CD4-positive, alpha-beta T cell (primary cell): ENCODE measurements at regions not wholly inside any gene's neighbourhood (a gene's known extent, or its start where the extent isn't known, plus 50 kb on each side); places are given as distances from the start of the nearest gene placed in this dataset.

Experiments
- ATAC-seq: fragments of 200-7000 bp; cut with Tn5 transposase; one replicate; pipeline ENCODE4 v1.10.0; 2022; ENCODE audit warnings: mild to moderate bottlenecking; ENCODE audit not compliant: poor library complexity
- CTCF ChIA-PET: fragments of 350-600 bp; sonication (Branson Sonifier 250); formaldehyde crosslinking; loops from one replicate; lab custom pipeline; 2021; ENCODE audit warnings: antibody characterized with exemption, inconsistent platforms; lab: Charles Lee
- POLR2A ChIA-PET: fragments of 350-600 bp; sonication (Branson Sonifier 250); formaldehyde crosslinking; loops from one replicate; lab custom pipeline; 2021; ENCODE audit warnings: antibody characterized with exemption, inconsistent platforms; lab: Charles Lee
- DNase-seq, 14 experiments: peaks; one replicate each; pipeline ENCODE4 v3.0.0-alpha.2; 2013 to 2020; ENCODE audit warnings: mixed read lengths in 2 of 14
- H3K27ac ChIP-seq, 2 donors: one replicate each; pipeline versions ENCODE4 v1.5.1 to v1.7.0; 2013; ENCODE audit warnings: low read length in 2 of 2, low read depth in 1 of 2, mild to moderate bottlenecking in 1 of 2
- H3K27me3 ChIP-seq, 2 experiments: 1 replicate in 1 of 2; 2 replicates in 1 of 2; pipeline versions ENCODE4 v1.6.1 to v1.7.0; 2013; ENCODE audit warnings: low read length in 2 of 2, control low read depth in 1 of 2, mild to moderate bottlenecking in 1 of 2, moderate library complexity in 1 of 2; ENCODE audit not compliant: insufficient read depth in 2 of 2, control insufficient read depth in 1 of 2
- H3K36me3 ChIP-seq: one replicate; pipeline ENCODE4 v1.6.1; 2013; ENCODE audit warnings: low read length, control low read depth; ENCODE audit not compliant: insufficient read depth
- H3K4me1 ChIP-seq: one replicate; pipeline ENCODE4 v1.6.1; 2013; ENCODE audit warnings: low read length, control low read depth; ENCODE audit not compliant: insufficient read depth
- H3K4me3 ChIP-seq: one replicate; pipeline ENCODE4 v1.5.1; 2013; ENCODE audit warnings: mild to moderate bottlenecking, low read length, moderate library complexity
- H3K9me3 ChIP-seq, 2 experiments: 1 replicate in 1 of 2; 2 replicates in 1 of 2; pipeline versions ENCODE4 v1.6.1 to v1.7.0; 2013; ENCODE audit warnings: low read length in 2 of 2, mild to moderate bottlenecking in 2 of 2, control low read depth in 1 of 2, moderate library complexity in 1 of 2; ENCODE audit not compliant: control insufficient read depth in 1 of 2, insufficient read depth in 1 of 2
- H3K27ac Mint-ChIP-seq: one replicate; pipeline ENCODE4 v1.8.0; 2020; ENCODE audit warnings: mixed read lengths
- H3K27me3 Mint-ChIP-seq: one replicate; pipeline ENCODE4 v1.8.0; 2021; ENCODE audit warnings: mixed read lengths
- H3K36me3 Mint-ChIP-seq: one replicate; pipeline ENCODE4 v1.8.0; 2021; ENCODE audit warnings: low read depth, mixed read lengths
- H3K4me1 Mint-ChIP-seq: one replicate; pipeline ENCODE4 v1.8.0; 2021; ENCODE audit warnings: low read depth, mixed read lengths
- H3K4me3 Mint-ChIP-seq: one replicate; pipeline ENCODE4 v1.8.0; 2020; ENCODE audit warnings: mild to moderate bottlenecking, mixed read lengths
- H3K9me3 Mint-ChIP-seq: one replicate; pipeline ENCODE4 v1.8.0; 2020; ENCODE audit warnings: mixed read lengths
- CTCF ChIP-seq: fragments of 200-600 bp; IDR thresholded peaks from one replicate; pipeline ENCODE4 v1.8.0; 2022; ENCODE audit warnings: antibody characterized with exemption, mild to moderate bottlenecking
- intact Hi-C, 2 experiments: fragments of 100-400 bp; cut with DNase I in 1 of 2; cut with micrococcal nuclease in 1 of 2; formaldehyde crosslinking; loops; one replicate each; pipeline versions ENCODE4 v1.15.1 to v1.9.0; 2023 to 2025; cut with DNase I, micrococcal nuclease

DNA sequence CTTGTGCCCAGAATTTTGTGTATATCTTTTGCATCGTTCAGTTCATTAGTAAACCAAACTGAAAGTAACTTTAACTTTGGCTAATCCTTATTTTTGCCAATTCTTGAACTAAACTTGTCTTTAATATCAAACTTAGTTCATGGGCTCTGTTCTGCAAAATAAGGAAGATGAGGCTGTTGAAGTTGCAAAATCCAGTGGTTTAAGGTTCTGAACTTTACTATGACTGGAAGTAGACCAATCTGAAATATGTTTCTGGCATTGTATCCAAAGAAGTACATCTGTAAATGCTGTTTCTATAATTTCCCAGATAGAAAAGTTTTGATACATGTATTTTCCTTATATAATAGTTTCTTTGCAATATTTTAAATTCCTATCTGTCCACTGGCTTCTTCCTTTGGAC is 238.1 kb downstream of the CETN3 start:
- H3K9me3 Mint-ChIP-seq: no peaks in the 10 kb centered on the region
- no peak for TF ChIP-seq CTCF
- no peak overlapping the region for H3K4me3 Mint-ChIP-seq
- DNase-seq: no peak
- Histone ChIP-seq H3K4me3 (no peak overlapping the region), H3K27me3 (no peaks in the 10 kb centered on the region), H3K27ac (no peak overlapping the region), H3K9me3 (no peaks in the 10 kb centered on the region), H3K4me1 (no peaks in the 10 kb centered on the region), H3K36me3 (no peaks in the 10 kb centered on the region)
- H3K36me3 Mint-ChIP-seq: no peaks in the 10 kb centered on the region
- no peak overlapping the region for H3K27ac Mint-ChIP-seq
- no peaks in the 10 kb centered on the region for H3K4me1 Mint-ChIP-seq
- CTCF ChIA-PET: no interaction called here
- POLR2A ChIA-PET: no interaction called here
- intact Hi-C loops: no loop called here
- peaks cover 4% of the 10 kb centered on the region for H3K27me3 Mint-ChIP-seq
- no peak for ATAC-seq

DNA sequence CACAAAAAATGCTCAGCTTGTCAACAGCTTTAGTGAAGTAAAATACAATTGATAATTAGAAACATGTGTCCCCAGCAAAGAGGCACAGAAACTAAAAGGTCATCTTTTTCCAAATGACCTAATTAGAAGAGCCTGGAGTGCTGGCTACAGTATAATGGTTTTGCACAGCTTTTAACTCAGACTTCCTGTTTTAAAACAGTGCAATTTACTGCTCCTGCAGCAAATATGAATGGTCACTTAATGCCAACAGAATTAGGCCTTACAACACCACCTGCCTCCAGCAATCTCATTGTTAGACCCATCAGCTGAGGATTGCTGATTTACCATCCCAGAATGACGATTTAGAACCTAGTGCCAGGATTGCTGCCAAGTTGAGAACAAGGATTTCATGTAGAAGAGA is 239.3 kb downstream of the CETN3 start:
- no peaks in the 10 kb centered on the region for H3K27me3 ChIP-seq
- H3K4me3 Mint-ChIP-seq: no peak overlapping the region
- no peaks in the 10 kb centered on the region for H3K4me1 Mint-ChIP-seq
- POLR2A ChIA-PET: no interaction called here
- no peak overlapping the region for H3K4me3 ChIP-seq
- CTCF ChIA-PET: no interaction called here
- ATAC-seq (no peak), DNase-seq (no peak)
- no peaks in the 10 kb centered on the region for H3K36me3 ChIP-seq
- no peaks in the 10 kb centered on the region for H3K4me1 ChIP-seq
- H3K9me3 ChIP-seq: no peaks in the 10 kb centered on the region
- no peak overlapping the region for H3K27ac Mint-ChIP-seq
- no peaks in the 10 kb centered on the region for H3K9me3 Mint-ChIP-seq
- no peaks in the 10 kb centered on the region for H3K36me3 Mint-ChIP-seq
- H3K27me3 Mint-ChIP-seq: peaks cover 4% of the 10 kb centered on the region
- TF ChIP-seq CTCF: no peak
- intact Hi-C loops: no loop called here
- H3K27ac ChIP-seq: no peak overlapping the region

DNA sequence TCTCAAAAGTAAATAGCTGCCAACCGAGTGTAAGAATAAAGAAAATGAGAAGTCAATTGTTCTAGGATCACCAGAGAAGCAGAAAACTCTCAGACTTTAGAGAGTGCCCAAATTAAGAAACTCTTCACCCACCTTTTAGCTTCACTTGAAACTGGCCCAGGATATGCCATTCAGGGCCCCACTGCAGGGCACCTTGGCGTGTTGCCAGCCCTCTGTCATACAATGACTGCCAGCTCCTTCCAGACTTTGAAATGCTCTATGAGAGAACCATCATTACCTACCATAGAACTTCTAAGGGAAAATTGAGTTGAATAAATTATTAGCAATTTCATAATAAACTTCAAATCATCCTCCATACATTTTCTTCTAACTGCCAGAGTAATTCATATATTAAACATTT is 240.5 kb downstream of the CETN3 start:
- Mint-ChIP-seq H3K27ac (no peak overlapping the region), H3K4me3 (no peak overlapping the region), H3K9me3 (no peaks in the 10 kb centered on the region), H3K36me3 (no peaks in the 10 kb centered on the region), H3K27me3 (peaks cover 4% of the 10 kb centered on the region), H3K4me1 (no peaks in the 10 kb centered on the region)
- TF ChIP-seq CTCF: no peak
- POLR2A ChIA-PET: no interaction called here
- CTCF ChIA-PET: no interaction called here
- no peaks in the 10 kb centered on the region for H3K9me3 ChIP-seq
- no peaks in the 10 kb centered on the region for H3K36me3 ChIP-seq
- H3K27ac ChIP-seq: no peak overlapping the region
- H3K27me3 ChIP-seq: no peaks in the 10 kb centered on the region
- H3K4me1 ChIP-seq: no peaks in the 10 kb centered on the region
- H3K4me3 ChIP-seq: no peak overlapping the region
- DNase-seq (no peak), ATAC-seq (no peak)
- intact Hi-C loops: no loop called here
